ENCODE measurements at regions not wholly inside any gene's neighbourhood (a gene's known extent, or its start where the extent isn't known, plus 50 kb on each side); places are given as distances from the start of the nearest gene placed in this dataset.
"Not testable (repeated sequence)": the region's sequence is repeated elsewhere in the genome, so short reads cannot be mapped to it uniquely, and the experiment has no call there.

DNA sequence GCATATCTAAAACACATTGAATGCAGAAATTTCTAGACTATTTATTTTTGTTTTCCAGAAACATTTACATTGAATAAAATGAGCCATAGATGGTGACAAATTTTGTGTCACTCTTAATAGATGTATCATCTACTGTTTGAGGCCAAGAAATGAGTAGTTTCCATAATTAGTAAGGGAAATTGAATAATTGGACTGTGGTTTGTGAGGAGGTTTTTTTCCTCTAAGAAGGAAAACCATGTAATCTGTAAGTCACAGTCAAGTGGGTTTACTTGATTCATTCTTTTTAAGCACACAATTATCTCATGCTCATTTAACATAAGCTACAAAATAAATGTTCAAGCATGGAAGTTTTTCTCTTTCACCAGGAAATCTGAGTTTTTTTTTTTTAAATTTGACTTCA is 876.4 kb downstream of the NR2F1-AS1 start:
- DNase-seq, result no peak

DNA sequence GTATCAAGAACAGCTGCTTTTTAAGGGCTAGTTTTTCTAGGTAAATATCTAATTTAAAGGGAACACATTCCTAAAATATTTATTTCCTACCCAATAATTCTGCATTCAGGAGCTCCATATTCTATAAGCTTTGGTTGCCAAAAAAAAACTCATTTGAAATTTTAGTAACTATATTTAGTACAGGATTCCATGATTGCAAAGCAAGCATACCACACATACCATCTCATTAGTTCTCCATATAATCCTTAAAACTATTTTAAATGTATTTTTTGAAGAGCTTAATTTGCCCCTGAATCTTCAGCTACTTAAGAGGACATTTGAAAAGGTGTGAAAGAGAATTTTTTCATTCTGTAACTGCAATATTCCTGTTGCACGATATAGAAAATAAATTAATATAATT is 877.0 kb downstream of the NR2F1-AS1 start:
- no peak for DNase-seq

DNA sequence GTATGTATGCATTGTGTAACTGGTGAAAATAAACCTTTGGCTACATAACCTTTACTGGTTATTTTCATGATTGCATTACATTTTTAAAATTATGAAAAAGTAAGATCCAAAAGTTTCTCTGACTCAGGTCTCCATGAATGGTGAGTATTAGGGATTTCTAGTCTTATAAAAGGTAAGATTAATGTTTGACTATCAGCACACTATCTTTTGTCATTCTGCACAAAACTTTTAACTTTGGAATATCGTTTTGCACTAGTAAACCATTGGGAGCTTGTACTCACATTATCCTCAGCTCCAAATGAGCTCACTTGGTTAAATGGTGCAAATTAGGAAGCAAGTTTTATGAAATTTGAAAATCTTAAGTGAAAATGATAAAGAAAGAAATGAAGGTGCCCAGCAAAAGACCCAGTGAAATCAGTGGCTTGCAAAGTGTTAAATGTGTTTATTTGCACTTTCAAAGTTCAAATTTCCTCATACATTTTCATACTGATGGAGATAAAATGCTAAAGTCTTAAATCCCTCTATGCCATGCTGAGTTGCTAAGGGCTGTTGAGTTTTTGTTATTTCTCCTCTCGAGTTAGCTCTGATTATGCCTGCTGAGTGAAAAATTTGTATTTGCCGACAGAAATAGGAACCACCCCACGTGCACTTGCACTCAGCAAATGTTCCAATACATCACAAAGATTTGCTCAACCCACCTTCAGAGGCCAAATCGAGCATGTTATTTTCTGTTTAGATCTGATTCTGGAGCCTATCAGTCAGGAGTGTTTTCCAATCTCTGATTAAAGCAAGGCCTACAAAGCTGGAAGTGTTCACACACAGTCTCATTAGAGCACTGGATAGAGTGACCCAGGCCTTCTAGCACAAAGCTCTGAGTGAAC is 885.7 kb downstream of the NR2F1-AS1 start:
- no peak for DNase-seq

DNA sequence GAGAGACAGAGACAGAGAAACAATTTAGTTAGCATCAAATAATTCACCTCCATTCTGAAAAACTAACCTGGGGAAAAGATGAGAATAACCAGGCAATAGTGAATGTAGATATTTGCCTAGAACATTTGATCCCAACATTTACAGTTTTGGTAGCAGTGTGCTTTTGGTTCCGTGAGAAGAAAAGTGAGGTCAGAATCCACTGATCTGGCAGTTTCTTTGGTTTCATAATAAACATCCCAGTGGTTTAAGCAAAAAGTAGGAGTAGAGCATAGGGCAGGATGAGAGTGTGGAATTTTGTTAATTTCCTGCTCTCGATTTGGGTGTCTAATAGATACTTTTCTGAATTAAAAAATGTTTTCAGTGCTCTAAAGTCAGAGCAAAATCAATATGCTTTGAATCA is 887.0 kb downstream of the NR2F1-AS1 start:
- no peak for DNase-seq

DNA sequence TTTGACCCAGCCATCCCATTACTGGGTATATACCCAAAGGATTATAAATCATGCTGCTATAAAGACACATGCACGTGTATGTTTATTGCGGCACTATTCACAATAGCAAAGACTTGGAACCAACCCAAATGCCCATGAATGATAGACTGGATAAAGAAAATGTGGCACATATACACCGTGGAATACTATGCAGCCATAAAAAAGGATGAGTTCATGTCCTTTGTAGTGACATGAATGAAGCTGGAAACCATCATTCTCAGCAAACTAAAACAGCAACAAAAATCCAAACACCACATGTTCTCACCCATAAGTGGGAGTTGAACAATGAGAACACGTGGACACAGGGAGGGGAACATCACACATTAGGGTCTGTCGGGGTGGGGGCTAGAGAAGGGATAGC is 889.1 kb downstream of the NR2F1-AS1 start:
- not testable (repeated sequence) for DNase-seq

DNA sequence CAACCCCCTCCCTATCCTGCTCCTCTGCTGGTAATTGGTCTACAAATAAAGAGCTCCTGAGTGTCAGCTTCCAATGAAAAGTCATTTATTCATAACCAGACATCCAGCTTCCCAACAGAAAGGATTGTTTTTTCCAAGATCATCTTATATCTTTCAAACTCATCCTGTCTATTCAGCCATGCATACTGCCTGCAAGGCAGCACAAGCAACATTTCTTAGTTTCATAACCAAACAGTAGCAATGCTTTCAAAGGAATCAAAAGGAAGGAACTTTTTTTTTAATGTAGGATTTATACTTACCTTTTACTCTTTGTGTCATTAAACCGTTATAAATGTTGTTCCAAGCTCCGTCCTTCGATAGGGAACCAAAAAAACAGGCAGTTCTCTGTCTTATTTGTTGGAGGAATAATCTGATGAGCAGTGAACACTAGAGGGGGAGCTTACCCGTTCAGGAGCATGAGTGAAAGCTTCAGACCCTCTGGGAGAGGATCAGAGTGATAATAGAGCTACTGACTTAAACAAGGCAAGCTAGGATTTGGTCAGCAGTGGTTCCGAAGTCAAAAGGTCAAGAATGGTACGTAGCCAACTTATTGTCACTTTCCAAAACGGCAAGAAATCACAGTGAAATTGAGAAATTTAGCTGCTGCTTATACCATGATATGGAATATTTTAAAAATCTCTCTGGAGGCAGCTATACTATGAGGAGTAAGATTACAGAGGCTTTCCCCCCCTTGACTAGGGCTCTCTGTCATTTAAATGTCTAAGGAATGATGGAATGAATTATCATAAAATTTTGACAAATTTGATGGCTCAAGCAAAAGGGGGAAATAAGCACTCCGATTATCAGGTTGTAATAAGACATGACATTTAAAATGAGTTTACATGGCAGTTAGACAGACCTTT is 892.9 kb downstream of the NR2F1-AS1 start:
- DNase-seq, result peak; percentile 33 to 73 (median 45)

DNA sequence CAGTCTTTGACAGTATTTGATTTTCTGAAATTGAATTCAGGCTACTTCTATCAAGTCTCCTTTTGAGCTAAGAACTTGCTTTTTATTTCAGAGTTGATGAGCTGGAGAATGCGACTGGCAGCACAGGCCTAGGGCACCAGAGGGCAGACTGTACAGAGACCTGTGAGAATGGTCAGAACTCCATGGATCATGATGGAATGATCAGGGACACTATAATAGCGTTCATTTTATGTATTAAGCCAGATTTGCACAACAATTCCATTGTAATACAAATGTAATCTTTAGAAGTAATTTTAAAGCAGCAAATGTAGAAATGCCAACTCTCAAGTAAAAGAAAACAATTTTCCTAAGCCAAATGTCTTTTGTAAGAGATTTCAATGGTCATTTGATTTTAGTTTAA is 902.4 kb downstream of the NR2F1-AS1 start:
- DNase-seq, result no peak

DNA sequence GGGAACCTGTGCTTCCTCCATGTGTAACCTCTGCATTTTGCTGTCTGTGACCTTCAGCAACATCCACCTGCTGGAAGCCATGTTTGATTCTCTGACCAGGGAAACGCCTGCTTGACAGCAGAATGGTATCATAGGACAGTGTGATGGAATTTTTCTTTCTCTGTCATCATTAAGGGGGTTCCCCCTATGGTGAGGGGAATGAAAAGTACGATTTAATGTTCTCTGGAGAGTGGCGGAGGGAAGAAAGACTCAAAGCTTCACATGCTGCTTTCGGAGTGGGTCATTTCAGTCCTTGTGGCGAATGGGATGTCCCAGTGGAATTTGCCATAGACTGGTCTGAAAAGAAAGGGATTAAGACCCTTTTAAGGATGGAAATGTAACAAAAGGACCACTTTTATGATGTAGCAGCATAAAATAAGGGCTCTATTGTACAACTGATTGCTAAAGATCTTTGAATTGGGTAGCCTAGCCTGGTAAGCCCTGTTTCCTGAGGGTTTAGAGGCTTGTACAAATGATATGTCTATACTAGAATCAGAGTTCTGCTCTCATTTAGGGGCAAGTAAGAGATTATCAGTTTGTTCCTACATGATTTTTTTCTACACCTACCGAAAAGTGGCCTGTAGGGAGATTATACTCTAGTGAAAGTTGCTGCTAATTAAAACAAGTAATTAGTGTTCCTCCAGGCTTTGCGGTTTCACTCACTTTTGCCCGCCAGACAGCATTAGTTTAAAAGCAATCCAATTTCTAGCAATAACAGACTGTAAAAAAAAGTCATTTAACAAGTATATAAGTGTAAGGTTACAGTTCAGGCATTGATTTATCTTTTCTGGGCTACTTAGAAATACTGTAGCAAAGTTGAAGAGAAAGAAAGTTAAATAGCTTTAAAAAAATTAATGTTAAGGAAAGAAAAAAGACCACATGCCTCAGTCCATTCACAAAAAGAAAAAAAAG is 904.5 kb downstream of the NR2F1-AS1 start:
- no peak for DNase-seq

DNA sequence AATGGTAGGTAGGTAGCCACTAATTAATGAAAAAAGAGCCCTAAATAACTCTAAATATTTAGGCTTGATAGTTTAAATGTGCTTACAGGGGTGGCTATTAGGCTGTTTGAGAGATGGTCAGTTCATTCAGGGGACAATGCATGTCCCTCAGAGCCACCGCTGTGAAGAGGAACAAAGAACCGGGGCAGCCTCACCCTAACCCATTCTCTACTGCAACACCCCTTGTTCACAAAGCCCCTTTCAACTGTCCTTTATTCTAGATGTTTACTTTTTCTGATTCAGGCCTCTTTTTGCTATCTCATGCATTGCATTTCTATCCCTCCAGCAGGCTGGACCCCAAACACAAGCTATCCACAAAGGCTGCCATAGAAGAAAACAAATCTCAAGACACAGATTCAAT is 906.7 kb downstream of the NR2F1-AS1 start:
- DNase-seq, result no peak

DNA sequence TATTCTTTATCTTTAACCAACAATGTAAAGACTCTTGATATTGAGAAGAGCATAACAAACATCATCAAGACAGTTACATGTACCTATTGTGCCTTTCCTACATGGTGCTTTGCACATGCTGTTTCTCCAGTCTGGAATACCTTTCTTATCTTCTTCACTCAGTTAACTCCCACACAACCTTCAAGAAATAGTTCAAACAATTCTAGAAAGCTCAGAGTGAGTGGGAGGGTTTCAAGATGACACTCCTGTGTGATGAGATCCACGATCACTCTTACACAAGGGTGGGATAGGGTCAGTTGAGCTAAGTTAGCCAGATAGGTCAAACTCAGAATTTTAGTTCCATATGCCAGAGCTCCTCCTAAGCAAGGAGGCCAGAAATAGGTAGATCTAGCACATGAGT is 915.5 kb downstream of the NR2F1-AS1 start:
- DNase-seq, result no peak

DNA sequence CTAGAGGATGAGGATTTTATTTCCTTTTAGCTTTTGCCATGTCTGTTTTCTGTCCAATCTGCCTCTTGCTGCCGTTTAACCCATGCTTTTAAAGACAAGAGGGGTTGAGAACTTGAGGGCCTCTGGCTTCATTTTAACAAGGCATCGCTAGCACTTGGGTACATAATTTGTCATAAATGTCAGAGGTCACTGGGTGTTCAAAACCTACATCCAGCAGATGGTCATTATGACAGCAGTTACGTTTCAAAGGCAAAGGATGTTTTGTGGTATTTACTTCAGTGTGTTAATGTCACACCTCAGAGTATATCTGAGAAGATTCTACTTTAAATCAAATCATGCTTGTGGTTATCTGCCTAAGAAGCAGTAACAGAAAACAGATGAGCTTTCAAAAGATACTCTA is 918.3 kb downstream of the NR2F1-AS1 start:
- no peak for DNase-seq

DNA sequence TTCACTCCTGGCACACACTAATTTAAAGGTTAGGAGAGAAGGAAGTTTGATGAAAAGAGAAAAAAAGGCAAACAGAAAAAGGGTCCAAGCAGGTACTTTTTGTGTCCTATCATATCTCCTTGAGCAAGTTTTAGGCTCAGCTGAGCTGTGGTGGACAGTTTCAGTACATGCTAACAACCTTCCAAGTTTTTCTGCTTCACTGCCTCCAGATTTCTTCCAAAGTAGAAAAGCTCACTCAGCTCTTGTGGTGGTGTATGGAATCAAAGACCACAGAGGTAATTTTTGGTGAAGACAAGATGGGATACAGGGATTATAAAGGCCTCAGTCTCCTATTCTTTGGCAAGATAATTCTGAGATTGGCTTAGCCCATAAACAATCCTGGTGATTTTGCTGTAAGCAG is 921.8 kb downstream of the NR2F1-AS1 start:
- no peak for DNase-seq

DNA sequence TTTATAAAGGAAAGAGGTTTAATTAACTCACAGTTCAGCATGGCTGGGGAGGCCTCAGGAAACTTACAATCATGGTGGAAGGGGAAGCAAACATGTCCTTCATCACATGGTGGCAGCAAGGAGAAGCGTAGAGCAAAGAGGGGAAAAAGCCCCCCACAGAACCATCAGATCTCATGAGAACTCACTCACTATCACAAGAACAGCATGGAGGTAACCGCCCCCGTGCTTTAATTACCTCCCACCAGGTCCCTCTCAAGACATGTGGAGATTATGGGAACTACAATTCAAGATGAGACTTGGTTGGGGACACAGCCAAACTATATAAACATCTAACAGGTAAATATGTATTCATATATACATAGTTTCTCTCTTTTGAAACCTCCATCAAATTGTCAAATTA is 926.4 kb downstream of the NR2F1-AS1 start:
- DNase-seq, result not testable (repeated sequence)

DNA sequence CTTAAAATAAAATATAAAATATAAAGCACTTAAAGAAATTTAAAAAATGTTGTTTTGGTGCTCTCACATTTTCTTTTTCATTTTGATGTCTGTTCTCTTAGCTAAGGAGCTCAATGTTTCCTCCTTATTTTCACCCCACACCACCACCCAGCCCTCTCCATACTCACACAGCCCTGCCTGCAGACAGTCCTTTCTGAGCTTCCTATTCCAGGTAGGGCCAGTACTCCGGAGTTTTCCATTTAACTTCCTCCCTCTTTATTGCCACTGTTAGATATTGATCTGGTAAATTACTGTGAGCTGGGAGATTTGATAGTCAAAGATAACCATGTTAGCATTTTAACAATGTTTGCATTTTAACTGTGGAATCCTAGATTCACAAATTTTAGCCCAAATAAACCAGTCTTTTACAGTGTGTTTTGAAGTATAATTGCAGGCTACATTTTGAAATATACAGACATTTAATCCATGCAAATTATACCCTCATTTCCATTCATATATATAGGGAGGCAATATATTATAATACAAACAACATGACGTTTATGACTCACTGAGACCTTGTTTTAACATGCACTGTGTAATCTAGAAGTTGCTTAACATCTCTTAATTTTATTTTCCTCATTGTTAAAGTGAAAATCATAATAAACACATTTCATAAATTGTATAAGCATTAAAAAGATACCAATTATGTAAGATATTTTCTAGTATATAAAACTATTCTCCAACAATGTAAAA is 927.1 kb downstream of the NR2F1-AS1 start:
- DNase-seq, result no peak

DNA sequence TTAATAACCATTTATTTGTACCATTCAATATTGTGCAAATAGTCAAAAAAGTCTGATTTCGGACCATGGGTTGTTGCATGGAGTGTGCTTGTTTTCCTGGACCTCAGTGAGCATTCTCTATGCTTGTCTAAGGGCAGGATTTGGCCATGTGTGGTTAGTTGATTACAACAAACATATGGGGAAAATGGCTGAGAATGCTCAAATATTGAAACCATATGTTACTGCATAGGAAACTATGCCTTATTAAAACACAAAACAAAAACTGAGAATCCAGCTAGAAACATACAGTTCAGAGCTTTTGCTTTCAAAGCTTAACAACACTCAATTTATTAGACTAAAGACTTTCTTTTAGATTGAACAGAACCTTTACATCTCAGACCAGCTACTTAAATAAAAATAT is 928.3 kb downstream of the NR2F1-AS1 start:
- DNase-seq, result peak; percentile 16 to 57 (median 47)

DNA sequence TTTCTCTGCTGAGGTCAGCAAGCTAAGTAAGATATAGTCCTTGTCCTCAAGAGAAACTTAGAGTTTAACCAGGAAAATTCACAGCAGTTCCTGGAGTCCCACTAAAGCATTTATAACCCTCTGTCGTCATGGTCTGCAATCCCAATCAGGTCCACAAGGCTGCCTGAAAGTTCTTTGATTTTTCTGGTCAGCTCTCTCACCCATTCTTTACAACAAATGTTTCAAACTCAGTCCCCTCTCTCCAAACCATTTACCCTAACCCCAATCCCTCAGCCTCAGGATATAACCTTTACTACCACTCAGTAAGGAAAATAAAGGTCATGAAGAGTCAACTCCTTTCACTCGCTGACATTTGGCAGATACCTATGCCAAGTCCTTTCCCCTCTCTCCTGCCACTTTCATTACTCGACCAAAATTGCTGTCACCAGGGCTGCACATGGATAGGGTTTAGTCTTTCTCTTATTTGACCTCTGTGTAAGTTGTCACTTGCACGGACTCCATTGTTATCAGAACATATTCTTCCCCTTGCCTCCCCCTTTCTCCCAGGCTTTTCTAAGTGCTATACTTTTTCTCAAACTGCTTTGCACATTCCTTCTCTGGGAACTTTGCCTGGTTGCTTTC is 936.6 kb downstream of the NR2F1-AS1 start:
- no peak for DNase-seq

DNA sequence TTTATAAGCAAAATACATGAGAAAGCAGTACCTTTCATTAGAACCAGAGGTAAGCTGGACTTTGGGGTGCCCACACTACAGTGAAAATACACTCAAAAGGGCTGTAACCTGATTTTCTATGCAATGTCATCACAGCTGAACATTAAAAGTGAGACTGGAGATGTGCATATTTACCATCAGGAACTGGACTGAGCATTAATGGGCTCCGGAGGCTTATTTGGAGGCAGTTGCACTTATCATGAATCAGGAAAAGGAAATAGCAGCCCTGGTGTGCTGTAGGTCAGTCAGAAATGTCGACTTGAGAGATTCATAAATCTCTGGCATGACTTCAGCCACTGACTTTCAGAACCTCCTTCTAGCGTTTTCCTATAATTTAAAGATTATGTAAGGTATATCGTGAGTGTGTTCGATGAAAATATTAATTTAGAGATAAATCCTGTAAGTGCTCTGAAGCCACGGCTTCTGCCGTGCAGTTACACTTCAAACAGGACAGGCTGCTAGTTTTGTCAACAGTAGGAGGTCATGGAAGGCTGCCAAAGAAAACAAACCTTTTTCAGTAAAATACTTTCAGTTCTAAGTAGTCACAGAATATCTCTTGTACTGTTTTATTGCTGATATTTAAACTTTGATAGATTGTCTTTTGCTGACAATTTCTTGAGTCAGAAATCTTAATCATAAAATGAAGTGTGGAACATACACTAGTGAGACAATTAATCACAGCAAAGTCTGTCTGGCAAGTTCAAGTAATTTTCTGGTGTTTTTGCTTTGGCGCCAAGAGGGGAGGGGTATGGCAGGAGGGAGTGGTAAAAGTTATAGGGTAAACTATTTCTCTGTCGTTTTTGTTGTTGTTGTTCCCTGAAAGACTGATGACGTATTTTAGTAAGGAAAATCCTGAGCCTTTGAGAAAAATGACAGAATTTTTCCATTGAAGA is 939.7 kb downstream of the NR2F1-AS1 start:
- peak; percentile 47 to 70 (median 62) for DNase-seq

DNA sequence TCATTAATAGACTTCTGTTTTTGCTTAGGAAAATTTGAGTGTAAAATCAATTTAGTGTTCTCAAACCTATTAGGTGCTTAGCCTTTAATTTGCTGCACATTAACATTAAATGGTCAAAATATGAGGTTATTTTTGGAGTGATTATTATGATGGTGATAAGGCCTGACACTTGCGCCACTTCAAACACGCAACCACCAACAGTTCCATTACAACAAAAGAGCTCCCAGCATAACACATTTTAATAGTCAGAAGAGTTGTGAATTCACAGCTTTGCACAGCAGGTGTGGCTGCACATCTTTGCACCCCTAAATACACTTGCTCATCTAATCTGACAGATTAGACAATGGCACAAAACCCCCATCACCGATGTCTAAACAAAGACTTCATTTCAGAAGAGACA is 940.7 kb downstream of the NR2F1-AS1 start:
- DNase-seq, result no peak

DNA sequence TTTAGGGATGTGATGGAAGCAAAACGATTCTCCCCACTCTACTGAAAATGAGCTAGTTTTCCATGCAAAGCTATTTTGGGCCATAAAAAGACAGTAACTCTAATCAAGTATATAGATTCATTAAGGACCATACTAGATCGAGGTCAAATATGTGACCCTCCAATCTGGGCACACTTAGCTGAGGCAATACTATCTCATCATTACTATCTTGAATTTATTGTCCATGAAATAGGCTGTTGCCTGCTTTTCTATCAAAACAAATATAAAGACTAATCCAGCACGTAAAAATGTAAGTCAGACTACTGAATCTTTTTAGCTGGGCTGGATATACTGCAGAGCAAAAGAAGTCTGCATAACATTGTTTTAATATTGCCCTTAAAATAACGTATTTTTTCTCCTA is 943.1 kb downstream of the NR2F1-AS1 start:
- DNase-seq, result no peak

Data from muscle of back (tissue), 3 donors.